A673 (cell line): ENCODE measurements at regions not wholly inside any gene's neighbourhood (a gene's known extent, or its start where the extent isn't known, plus 50 kb on each side); places are given as distances from the start of the nearest gene placed in this dataset.

Source experiments
- CTCF ChIP-seq: fragments of 300-800, 200-600 bp; sonication (generic); conservative IDR thresholded peaks from 2 replicates; pipeline ENCODE4 v1.5.1; 2017; ENCODE audit warnings: low read depth, mild to moderate bottlenecking, antibody characterized with exemption, low read length, moderate library complexity, mixed read lengths
- EZH2 ChIP-seq: fragments of 200-600 bp; sonication (generic); IDR thresholded peaks from 2 replicates; pipeline ENCODE4 v1.6.1; 2017; ENCODE audit warnings: borderline replicate concordance, low read depth, mild to moderate bottlenecking, mixed read lengths, antibody characterized with exemption, low read length; ENCODE audit not compliant: poor library complexity, severe bottlenecking

GRCh38 chr10:31744025-31744424 lies 184.6 kb downstream of the ARHGAP12 start:
- TF ChIP-seq CTCF: no peak
- TF ChIP-seq EZH2: no peak
